ENCODE measurements at regions not wholly inside any gene's neighbourhood (a gene's known extent, or its start where the extent isn't known, plus 50 kb on each side); places are given as distances from the start of the nearest gene placed in this dataset.

GRCh38 chr18:30852541-30852940 is 190.0 kb downstream of the DSC3 start:
- no peak for TF ChIP-seq ZNF274 (CRISPR knock-in tag; IDR thresholded peaks at IDR 0.05)
- TF ChIP-seq NFKB2 (CRISPR knock-in tag; IDR thresholded peaks at IDR 0.05; ENCODE audit: borderline replicate concordance), result no peak
- TF ChIP-seq JDP2 (CRISPR knock-in tag; IDR thresholded peaks at IDR 0.05; ENCODE audit: borderline replicate concordance), result no peak
- TF ChIP-seq ZBTB33 (CRISPR knock-in tag; IDR thresholded peaks at IDR 0.05), result no peak
- no peak for TF ChIP-seq SOX5 (CRISPR knock-in tag; IDR thresholded peaks at IDR 0.05; ENCODE audit: borderline replicate concordance)
- no peak for TF ChIP-seq SP1 (IDR thresholded peaks at IDR 0.05)
- no peak for TF ChIP-seq SP1 (CRISPR knock-in tag; IDR thresholded peaks at IDR 0.05)
- no peak for TF ChIP-seq SALL1 (CRISPR knock-in tag; IDR thresholded peaks at IDR 0.05)
- TF ChIP-seq MEIS2 (CRISPR knock-in tag; IDR thresholded peaks at IDR 0.05), result no peak
- TF ChIP-seq CREM (IDR thresholded peaks at IDR 0.05), result no peak
- TF ChIP-seq CREM (CRISPR knock-in tag; IDR thresholded peaks at IDR 0.05), result no peak
- no peak for TF ChIP-seq CBX2 (IDR thresholded peaks at IDR 0.05; ENCODE audit: low read depth, low read length)
- no peak for TF ChIP-seq CBX2 (CRISPR knock-in tag; IDR thresholded peaks at IDR 0.05; ENCODE audit: low read depth)
